Subcutaneous abdominal adipose tissue (tissue), 5 donors: ENCODE measurements at regions not wholly inside any gene's neighbourhood (a gene's known extent, or its start where the extent isn't known, plus 50 kb on each side); places are given as distances from the start of the nearest gene placed in this dataset.

Experiments
- H3K27ac ChIP-seq: one replicate; pipeline ENCODE4 v1.7.0; 2013; ENCODE audit warnings: low read depth, mild to moderate bottlenecking, inconsistent platforms, low read length, moderate library complexity
- H3K27me3 ChIP-seq, 5 donors: one replicate each; pipeline ENCODE4 v1.7.0; 2013; ENCODE audit warnings: low read length in 5 of 5, inconsistent platforms in 1 of 5; ENCODE audit not compliant: control insufficient read depth in 5 of 5, insufficient read depth in 4 of 5
- H3K36me3 ChIP-seq, 5 donors: one replicate each; pipeline ENCODE4 v1.7.0; 2013; ENCODE audit warnings: low read length in 5 of 5; ENCODE audit not compliant: control insufficient read depth in 5 of 5, insufficient read depth in 5 of 5
- H3K4me1 ChIP-seq, 5 donors: one replicate each; pipeline ENCODE4 v1.7.0; 2013; ENCODE audit warnings: low read length in 5 of 5, mild to moderate bottlenecking in 3 of 5, moderate library complexity in 1 of 5; ENCODE audit not compliant: control insufficient read depth in 5 of 5, insufficient read depth in 5 of 5
- H3K4me3 ChIP-seq, 5 donors: one replicate each; pipeline ENCODE4 v1.7.0; 2013; ENCODE audit warnings: low read length in 5 of 5, low read depth in 1 of 5
- H3K9ac ChIP-seq, 5 donors: one replicate each; pipeline ENCODE4 v1.7.0; 2013; ENCODE audit warnings: low read length in 5 of 5, mild to moderate bottlenecking in 4 of 5, moderate library complexity in 3 of 5
- H3K9me3 ChIP-seq, 5 donors: one replicate each; pipeline ENCODE4 v1.7.0; 2013; ENCODE audit warnings: low read length in 5 of 5; ENCODE audit not compliant: control insufficient read depth in 5 of 5
- donor health status: healthy.
- donor health status: healthy.
- donor health status: healthy.
- donor health status: healthy.
- donor health status: healthy.

- Histone ChIP-seq H3K9ac (no peak overlapping the region), H3K4me1 (no peaks in the 10 kb centered on the region), H3K27me3 (peaks cover 0 to 5% (median 0%) of the 10 kb centered on the region in 5 donors)
These were observed 256.2 kb downstream of the TSN start for GRCh38 chr2:122011493-122012270.

GRCh38 chr2:122018736-122019135 is 263.3 kb downstream of the TSN start:
- peaks cover 0 to 9% (median 4%) of the 10 kb centered on the region in 5 donors for H3K27me3 ChIP-seq
- no peak overlapping the region for H3K27ac ChIP-seq
- H3K9ac ChIP-seq: no peak overlapping the region
- no peaks in the 10 kb centered on the region for H3K4me1 ChIP-seq
- H3K4me3 ChIP-seq: no peak overlapping the region
- H3K9me3 ChIP-seq: no peaks in the 10 kb centered on the region
- H3K36me3 ChIP-seq: no peaks in the 10 kb centered on the region

More at GRCh38 chr2:122011493-122012270, 256.2 kb downstream of the TSN start:
- Histone ChIP-seq H3K4me3 (no peak overlapping the region), H3K9me3 (no peaks in the 10 kb centered on the region), H3K27ac (no peak overlapping the region), H3K36me3 (no peaks in the 10 kb centered on the region)

GRCh38 chr2:122019724-122020123 is 264.3 kb downstream of the TSN start:
- no peaks in the 10 kb centered on the region for H3K36me3 ChIP-seq
- H3K9ac ChIP-seq: no peak overlapping the region
- H3K4me3 ChIP-seq: no peak overlapping the region
- H3K27me3 ChIP-seq: peaks cover 0 to 9% (median 4%) of the 10 kb centered on the region in 5 donors
- H3K27ac ChIP-seq: no peak overlapping the region
- no peaks in the 10 kb centered on the region for H3K9me3 ChIP-seq
- H3K4me1 ChIP-seq: no peaks in the 10 kb centered on the region

GRCh38 chr2:122020377-122020776 is 264.9 kb downstream of the TSN start:
- peaks cover 0 to 9% (median 4%) of the 10 kb centered on the region in 5 donors for H3K27me3 ChIP-seq
- no peak overlapping the region for H3K4me3 ChIP-seq
- H3K9ac ChIP-seq: no peak overlapping the region
- no peak overlapping the region for H3K27ac ChIP-seq
- H3K9me3 ChIP-seq: no peaks in the 10 kb centered on the region
- no peaks in the 10 kb centered on the region for H3K4me1 ChIP-seq
- no peaks in the 10 kb centered on the region for H3K36me3 ChIP-seq

GRCh38 chr2:122021941-122022340 is 266.5 kb downstream of the TSN start:
- no peaks in the 10 kb centered on the region for H3K36me3 ChIP-seq
- no peaks in the 10 kb centered on the region for H3K4me1 ChIP-seq
- H3K27ac ChIP-seq: no peak overlapping the region
- no peak overlapping the region for H3K4me3 ChIP-seq
- H3K9ac ChIP-seq: no peak overlapping the region
- peaks cover 0 to 9% (median 4%) of the 10 kb centered on the region in 5 donors for H3K27me3 ChIP-seq
- no peaks in the 10 kb centered on the region for H3K9me3 ChIP-seq

GRCh38 chr2:122022531-122022930 is 267.1 kb downstream of the TSN start:
- Histone ChIP-seq H3K27me3 (peaks cover 0 to 9% (median 4%) of the 10 kb centered on the region in 5 donors), H3K4me1 (no peaks in the 10 kb centered on the region), H3K9ac (no peak overlapping the region), H3K9me3 (no peaks in the 10 kb centered on the region), H3K4me3 (no peak overlapping the region), H3K27ac (no peak overlapping the region), H3K36me3 (no peaks in the 10 kb centered on the region)

- Histone ChIP-seq H3K27ac (no peak overlapping the region), H3K4me3 (no peak overlapping the region), H3K4me1 (no peaks in the 10 kb centered on the region), H3K27me3 (peaks cover 0 to 9% (median 4%) of the 10 kb centered on the region in 5 donors), H3K9me3 (no peaks in the 10 kb centered on the region), H3K36me3 (no peaks in the 10 kb centered on the region), H3K9ac (no peak overlapping the region)
These were observed 267.8 kb downstream of the TSN start for GRCh38 chr2:122023059-122023864.

GRCh38 chr2:122027510-122028217 is 272.2 kb downstream of the TSN start:
- Histone ChIP-seq H3K4me1 (no peaks in the 10 kb centered on the region), H3K36me3 (no peaks in the 10 kb centered on the region), H3K4me3 (no peak overlapping the region), H3K9me3 (no peaks in the 10 kb centered on the region), H3K9ac (no peak overlapping the region), H3K27me3 (peaks cover 0 to 6% (median 0%) of the 10 kb centered on the region in 5 donors), H3K27ac (no peak overlapping the region)

GRCh38 chr2:122028371-122029100 is 273.1 kb downstream of the TSN start:
- no peaks in the 10 kb centered on the region for H3K4me1 ChIP-seq
- no peak overlapping the region for H3K27ac ChIP-seq
- no peak overlapping the region for H3K9ac ChIP-seq
- peaks cover 0 to 6% (median 0%) of the 10 kb centered on the region in 5 donors for H3K27me3 ChIP-seq
- H3K4me3 ChIP-seq: no peak overlapping the region
- H3K9me3 ChIP-seq: no peaks in the 10 kb centered on the region
- no peaks in the 10 kb centered on the region for H3K36me3 ChIP-seq
